ENCODE measurements at regions not wholly inside any gene's neighbourhood (a gene's known extent, or its start where the extent isn't known, plus 50 kb on each side); places are given as distances from the start of the nearest gene placed in this dataset.

- Histone ChIP-seq H3K9me3 (ENCODE audit: insufficient read depth, low read length) (no peaks in the 10 kb centered on the region), H3K4me2 (ENCODE audit: low read depth, low read length, poor library complexity, severe bottlenecking) (no peak overlapping the region), H3K4me3 (ENCODE audit: insufficient read depth, low read length, poor library complexity, severe bottlenecking) (no peak overlapping the region), H3F3A (ENCODE audit: insufficient read depth) (no peaks in the 10 kb centered on the region), H3K27ac (ENCODE audit: low read depth, low read length) (no peak overlapping the region), H3K36me3 (ENCODE audit: low read length) (no peaks in the 10 kb centered on the region), H3K9ac (ENCODE audit: low read length) (no peak overlapping the region), H3K9me2 (replicated peaks; ENCODE audit: insufficient read depth, low read length) (no peaks in the 10 kb centered on the region), H3K79me2 (ENCODE audit: insufficient read depth, low read length) (no peaks in the 10 kb centered on the region), H4K20me1 (ENCODE audit: low read depth, low read length) (no peaks in the 10 kb centered on the region), H2AFZ (ENCODE audit: low read depth, low read length, severe bottlenecking) (no peak overlapping the region), H3K27me3 (ENCODE audit: low read length) (no peaks in the 10 kb centered on the region)
- TF ChIP-seq CTCF (IDR thresholded peaks at IDR 0.05; ENCODE audit: insufficient read depth, low read length, poor library complexity, severe bottlenecking), result no peak
- TF ChIP-seq EZH2phosphoT487 (conservative IDR thresholded peaks at IDR 0.05; ENCODE audit: low read length), result no peak
Observed at GRCh38 chr20:60540591-60540990, 582.4 kb downstream of the CDH26 start.

- H3K79me2 ChIP-seq (ENCODE audit: insufficient read depth, low read length), result no peaks in the 10 kb centered on the region
- no peak overlapping the region for H3K27ac ChIP-seq (ENCODE audit: low read depth, low read length)
- no peak overlapping the region for H2AFZ ChIP-seq (ENCODE audit: low read depth, low read length, severe bottlenecking)
- no peaks in the 10 kb centered on the region for H3K9me2 ChIP-seq (replicated peaks; ENCODE audit: insufficient read depth, low read length)
- H3K4me2 ChIP-seq (ENCODE audit: low read depth, low read length, poor library complexity, severe bottlenecking), result no peak overlapping the region
- H3K27me3 ChIP-seq (ENCODE audit: low read length), result no peaks in the 10 kb centered on the region
- TF ChIP-seq CTCF (IDR thresholded peaks at IDR 0.05; ENCODE audit: insufficient read depth, low read length, poor library complexity, severe bottlenecking) (no peak), EZH2phosphoT487 (conservative IDR thresholded peaks at IDR 0.05; ENCODE audit: low read length) (no peak)
- no peaks in the 10 kb centered on the region for H3F3A ChIP-seq (ENCODE audit: insufficient read depth)
- H3K4me3 ChIP-seq (ENCODE audit: insufficient read depth, low read length, poor library complexity, severe bottlenecking), result no peak overlapping the region
- H3K36me3 ChIP-seq (ENCODE audit: low read length), result no peaks in the 10 kb centered on the region
- no peak overlapping the region for H3K9ac ChIP-seq (ENCODE audit: low read length)
- no peaks in the 10 kb centered on the region for H3K9me3 ChIP-seq (ENCODE audit: insufficient read depth, low read length)
- no peaks in the 10 kb centered on the region for H4K20me1 ChIP-seq (ENCODE audit: low read depth, low read length)
Observed at GRCh38 chr20:60541991-60542390, 583.8 kb downstream of the CDH26 start.

- no peak overlapping the region for H2AFZ ChIP-seq (ENCODE audit: low read depth, low read length, severe bottlenecking)
- TF ChIP-seq CTCF (IDR thresholded peaks at IDR 0.05; ENCODE audit: insufficient read depth, low read length, poor library complexity, severe bottlenecking) (no peak), EZH2phosphoT487 (conservative IDR thresholded peaks at IDR 0.05; ENCODE audit: low read length) (no peak)
- no peaks in the 10 kb centered on the region for H3K79me2 ChIP-seq (ENCODE audit: insufficient read depth, low read length)
- H3K9me2 ChIP-seq (replicated peaks; ENCODE audit: insufficient read depth, low read length), result no peaks in the 10 kb centered on the region
- H3K9ac ChIP-seq (ENCODE audit: low read length), result no peak overlapping the region
- no peak overlapping the region for H3K27ac ChIP-seq (ENCODE audit: low read depth, low read length)
- no peak overlapping the region for H3K4me3 ChIP-seq (ENCODE audit: insufficient read depth, low read length, poor library complexity, severe bottlenecking)
- H3K9me3 ChIP-seq (ENCODE audit: insufficient read depth, low read length), result no peaks in the 10 kb centered on the region
- no peaks in the 10 kb centered on the region for H3F3A ChIP-seq (ENCODE audit: insufficient read depth)
- no peaks in the 10 kb centered on the region for H3K36me3 ChIP-seq (ENCODE audit: low read length)
- H4K20me1 ChIP-seq (ENCODE audit: low read depth, low read length), result no peaks in the 10 kb centered on the region
- H3K4me2 ChIP-seq (ENCODE audit: low read depth, low read length, poor library complexity, severe bottlenecking), result no peak overlapping the region
- H3K27me3 ChIP-seq (ENCODE audit: low read length), result no peaks in the 10 kb centered on the region
Observed at GRCh38 chr20:60543598-60543997, 585.4 kb downstream of the CDH26 start.
